Dendritic cell treated with granulocyte-macrophage colony-stimulating factor and Interleukin-4, amounts not matched to agents 40 ng/mL and 50 ng/mL, for 4 days (primary cell): ENCODE measurements at regions not wholly inside any gene's neighbourhood (a gene's known extent, or its start where the extent isn't known, plus 50 kb on each side); places are given as distances from the start of the nearest gene placed in this dataset.
"Not testable (repeated sequence)": the region's sequence is repeated elsewhere in the genome, so short reads cannot be mapped to it uniquely, and the experiment has no call there.

Source experiments
- H3K27ac Mint-ChIP-seq: one replicate; pipeline ENCODE4 v1.8.0; 2022; ENCODE audit warnings: mild to moderate bottlenecking, mixed read lengths
- H3K27me3 Mint-ChIP-seq: one replicate; pipeline ENCODE4 v1.8.0; 2022; ENCODE audit warnings: mild to moderate bottlenecking, mixed read lengths
- H3K36me3 Mint-ChIP-seq: one replicate; pipeline ENCODE4 v1.8.0; 2022; ENCODE audit warnings: low read depth, mixed read lengths
- H3K4me1 Mint-ChIP-seq: one replicate; pipeline ENCODE4 v1.8.0; 2022; ENCODE audit warnings: low read depth, mixed read lengths
- H3K4me3 Mint-ChIP-seq: one replicate; pipeline ENCODE4 v1.8.0; 2022; ENCODE audit warnings: mild to moderate bottlenecking, moderate library complexity, mixed read lengths
- H3K9me3 Mint-ChIP-seq: one replicate; pipeline ENCODE4 v1.8.0; 2022; ENCODE audit warnings: mixed read lengths
- intact Hi-C: fragments of 100-400 bp; cut with micrococcal nuclease; formaldehyde crosslinking; loops from one replicate; pipeline ENCODE4 v1.15.0; 2022

- intact Hi-C loops, H3K27ac Mint-ChIP-seq, H3K27me3 Mint-ChIP-seq, H3K36me3 Mint-ChIP-seq, H3K4me3 Mint-ChIP-seq, H3K4me1 Mint-ChIP-seq: not testable (repeated sequence)
- peaks cover 26% of the 10 kb centered on the region for H3K9me3 Mint-ChIP-seq
These were observed 1287.4 kb upstream of the TMEM132C start for GRCh38 chr12:126979564-126979963.

- Mint-ChIP-seq H3K27me3 (no peaks in the 10 kb centered on the region), H3K4me3 (no peak overlapping the region), H3K9me3 (peaks cover 36% of the 10 kb centered on the region), H3K27ac (no peak overlapping the region), H3K4me1 (no peaks in the 10 kb centered on the region), H3K36me3 (no peaks in the 10 kb centered on the region)
- intact Hi-C loops = no loop called here
These were observed 1284.3 kb upstream of the TMEM132C start for GRCh38 chr12:126982707-126983106.

GRCh38 chr12:126983735-126984134 lies 1283.2 kb upstream of the TMEM132C start:
- H3K4me3 Mint-ChIP-seq, intact Hi-C loops: not testable (repeated sequence)

GRCh38 chr12:126985663-126986062 lies 1281.3 kb upstream of the TMEM132C start:
- H3K4me3 Mint-ChIP-seq, intact Hi-C loops, H3K27ac Mint-ChIP-seq, H3K36me3 Mint-ChIP-seq, H3K27me3 Mint-ChIP-seq, H3K4me1 Mint-ChIP-seq: not testable (repeated sequence)
- peaks cover 26% of the 10 kb centered on the region for H3K9me3 Mint-ChIP-seq

More at GRCh38 chr12:126983735-126984134, 1283.2 kb upstream of the TMEM132C start:
- not testable (repeated sequence) for H3K4me1 Mint-ChIP-seq, H3K27ac Mint-ChIP-seq, H3K27me3 Mint-ChIP-seq, H3K36me3 Mint-ChIP-seq
- H3K9me3 Mint-ChIP-seq = peaks cover 36% of the 10 kb centered on the region

GRCh38 chr12:126989532-126989931 lies 1277.4 kb upstream of the TMEM132C start:
- Mint-ChIP-seq H3K36me3 (no peaks in the 10 kb centered on the region), H3K27me3 (no peaks in the 10 kb centered on the region), H3K4me1 (no peaks in the 10 kb centered on the region), H3K9me3 (peaks cover 10% of the 10 kb centered on the region), H3K27ac (no peak overlapping the region), H3K4me3 (no peak overlapping the region)
- intact Hi-C loops = no loop called here

GRCh38 chr12:126993898-126994297 lies 1273.1 kb upstream of the TMEM132C start:
- intact Hi-C loops = no loop called here
- H3K4me1 Mint-ChIP-seq = no peaks in the 10 kb centered on the region
- no peaks in the 10 kb centered on the region for H3K9me3 Mint-ChIP-seq
- H3K4me3 Mint-ChIP-seq = no peak overlapping the region
- no peaks in the 10 kb centered on the region for H3K36me3 Mint-ChIP-seq
- no peak overlapping the region for H3K27ac Mint-ChIP-seq
- no peaks in the 10 kb centered on the region for H3K27me3 Mint-ChIP-seq

GRCh38 chr12:126994599-126994998 lies 1272.4 kb upstream of the TMEM132C start:
- Mint-ChIP-seq H3K9me3 (no peaks in the 10 kb centered on the region), H3K27me3 (no peaks in the 10 kb centered on the region), H3K4me3 (no peak overlapping the region), H3K27ac (no peak overlapping the region), H3K36me3 (no peaks in the 10 kb centered on the region), H3K4me1 (no peaks in the 10 kb centered on the region)
- intact Hi-C loops = no loop called here

GRCh38 chr12:126998031-126998430 lies 1268.9 kb upstream of the TMEM132C start:
- Mint-ChIP-seq H3K27me3 (no peaks in the 10 kb centered on the region), H3K4me3 (no peak overlapping the region), H3K27ac (no peak overlapping the region), H3K9me3 (no peaks in the 10 kb centered on the region), H3K36me3 (no peaks in the 10 kb centered on the region), H3K4me1 (no peaks in the 10 kb centered on the region)
- intact Hi-C loops = no loop called here

GRCh38 chr12:126998747-126999285 lies 1268.2 kb upstream of the TMEM132C start:
- Mint-ChIP-seq H3K4me3 (no peak overlapping the region), H3K9me3 (no peaks in the 10 kb centered on the region), H3K27ac (no peak overlapping the region), H3K36me3 (no peaks in the 10 kb centered on the region), H3K4me1 (no peaks in the 10 kb centered on the region), H3K27me3 (no peaks in the 10 kb centered on the region)
- intact Hi-C loops = no loop called here

- H3K9me3 Mint-ChIP-seq = no peaks in the 10 kb centered on the region
- H3K4me3 Mint-ChIP-seq = no peak overlapping the region
- no peaks in the 10 kb centered on the region for H3K36me3 Mint-ChIP-seq
- no peaks in the 10 kb centered on the region for H3K27me3 Mint-ChIP-seq
- no peaks in the 10 kb centered on the region for H3K4me1 Mint-ChIP-seq
- H3K27ac Mint-ChIP-seq = no peak overlapping the region
- intact Hi-C loops = no loop called here
These were observed 1267.6 kb upstream of the TMEM132C start for GRCh38 chr12:126999352-126999751.

GRCh38 chr12:127005406-127005805 lies 1261.6 kb upstream of the TMEM132C start:
- H3K4me3 Mint-ChIP-seq = no peak overlapping the region
- intact Hi-C loops = no loop called here
- no peaks in the 10 kb centered on the region for H3K4me1 Mint-ChIP-seq
- H3K27me3 Mint-ChIP-seq = no peaks in the 10 kb centered on the region
- no peaks in the 10 kb centered on the region for H3K36me3 Mint-ChIP-seq
- H3K9me3 Mint-ChIP-seq = no peaks in the 10 kb centered on the region
- H3K27ac Mint-ChIP-seq = no peak overlapping the region

- Mint-ChIP-seq H3K27ac (no peak overlapping the region), H3K9me3 (no peaks in the 10 kb centered on the region), H3K4me1 (no peaks in the 10 kb centered on the region), H3K36me3 (no peaks in the 10 kb centered on the region), H3K27me3 (no peaks in the 10 kb centered on the region), H3K4me3 (no peak overlapping the region)
- intact Hi-C loops = no loop called here
These were observed 1260.0 kb upstream of the TMEM132C start for GRCh38 chr12:127006972-127007371.

GRCh38 chr12:127008755-127009403 lies 1258.1 kb upstream of the TMEM132C start:
- Mint-ChIP-seq H3K27me3 (no peaks in the 10 kb centered on the region), H3K4me1 (no peaks in the 10 kb centered on the region), H3K36me3 (no peaks in the 10 kb centered on the region), H3K9me3 (no peaks in the 10 kb centered on the region), H3K4me3 (no peak overlapping the region), H3K27ac (no peak overlapping the region)
- intact Hi-C loops = no loop called here

- intact Hi-C loops = no loop called here
- Mint-ChIP-seq H3K4me1 (no peaks in the 10 kb centered on the region), H3K4me3 (no peak overlapping the region), H3K36me3 (no peaks in the 10 kb centered on the region), H3K27ac (no peak overlapping the region), H3K27me3 (no peaks in the 10 kb centered on the region), H3K9me3 (no peaks in the 10 kb centered on the region)
These were observed 1254.9 kb upstream of the TMEM132C start for GRCh38 chr12:127012109-127012508.

- no peak overlapping the region for H3K4me3 Mint-ChIP-seq
- no peaks in the 10 kb centered on the region for H3K27me3 Mint-ChIP-seq
- no peak overlapping the region for H3K27ac Mint-ChIP-seq
- H3K4me1 Mint-ChIP-seq = no peaks in the 10 kb centered on the region
- intact Hi-C loops = no loop called here
- no peaks in the 10 kb centered on the region for H3K36me3 Mint-ChIP-seq
- H3K9me3 Mint-ChIP-seq = no peaks in the 10 kb centered on the region
These were observed 1253.8 kb upstream of the TMEM132C start for GRCh38 chr12:127013197-127013596.
